ENCODE measurements at regions not wholly inside any gene's neighbourhood (a gene's known extent, or its start where the extent isn't known, plus 50 kb on each side); places are given as distances from the start of the nearest gene placed in this dataset.

GRCh38 chr3:26273196-26273595 is 349.4 kb upstream of the LRRC3B start:
- no peak for TF ChIP-seq ESRRA (CRISPR knock-in tag; IDR thresholded peaks at IDR 0.05; ENCODE audit: low read depth)
- no peak for TF ChIP-seq ZNF563 (CRISPR knock-in tag; IDR thresholded peaks at IDR 0.05)
- TF ChIP-seq POLR2A (IDR thresholded peaks at IDR 0.05; ENCODE audit: insufficient read depth in 1 of 2, low read depth in 2 of 2, low read length in 2 of 2) = no peak

Measured in HepG2 (cell line).